Glutamatergic neuron (in vitro differentiated cells): ENCODE measurements at regions not wholly inside any gene's neighbourhood (a gene's known extent, or its start where the extent isn't known, plus 50 kb on each side); places are given as distances from the start of the nearest gene placed in this dataset.

ENCODE experiments used
- DNase-seq: peaks from one replicate; pipeline ENCODE4 v3.0.0; 2022
- H3K27ac Mint-ChIP-seq: one replicate; pipeline ENCODE4 v1.8.0; 2020; ENCODE audit warnings: mild to moderate bottlenecking, mixed read lengths, inconsistent platforms; ENCODE audit not compliant: unreplicated experiment
- H3K27me3 Mint-ChIP-seq: one replicate; pipeline ENCODE4 v1.8.0; 2020; ENCODE audit warnings: mild to moderate bottlenecking, moderate library complexity, mixed read lengths, inconsistent platforms; ENCODE audit not compliant: unreplicated experiment
- H3K36me3 Mint-ChIP-seq: one replicate; pipeline ENCODE4 v1.8.0; 2020; ENCODE audit warnings: mild to moderate bottlenecking, mixed read lengths, inconsistent platforms; ENCODE audit not compliant: unreplicated experiment
- H3K4me1 Mint-ChIP-seq: one replicate; pipeline ENCODE4 v1.8.0; 2020; ENCODE audit warnings: mild to moderate bottlenecking, low read depth, mixed read lengths, inconsistent platforms; ENCODE audit not compliant: unreplicated experiment
- H3K4me3 Mint-ChIP-seq: one replicate; pipeline ENCODE4 v1.8.0; 2020; ENCODE audit warnings: mild to moderate bottlenecking, mixed read lengths, inconsistent platforms; ENCODE audit not compliant: unreplicated experiment
- H3K9me3 Mint-ChIP-seq: one replicate; pipeline ENCODE4 v1.8.0; 2020; ENCODE audit warnings: mild to moderate bottlenecking, moderate library complexity, mixed read lengths, inconsistent platforms; ENCODE audit not compliant: unreplicated experiment
- CTCF ChIP-seq: fragments of 200-600 bp; sonication (generic); IDR thresholded peaks from one replicate; pipeline ENCODE4 v1.5.0; 2021; ENCODE audit not compliant: partially characterized antibody, unreplicated experiment

DNA sequence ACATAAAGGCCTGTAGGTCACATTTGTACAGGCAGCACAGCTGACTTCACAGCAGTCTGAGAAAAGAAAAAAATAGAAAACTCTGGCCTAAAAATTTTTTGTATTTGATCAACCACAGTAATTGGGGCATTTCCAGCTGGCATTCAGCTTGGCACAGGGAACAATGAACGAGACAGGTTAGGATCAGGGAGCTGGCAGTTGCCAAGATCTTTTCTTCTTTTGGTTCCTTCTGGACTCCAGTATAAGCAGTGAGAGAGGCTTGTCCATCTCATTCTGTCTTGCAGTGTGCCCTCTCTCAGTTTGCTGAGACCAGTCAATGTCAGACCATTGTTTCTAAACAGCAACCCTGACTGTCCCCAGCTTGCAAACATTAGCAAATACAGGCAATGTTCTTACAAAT is 601.1 kb downstream of the TLR4 start:
- Mint-ChIP-seq H3K36me3 (no peaks in the 10 kb centered on the region), H3K27me3 (no peaks in the 10 kb centered on the region), H3K27ac (no peak overlapping the region), H3K9me3 (no peaks in the 10 kb centered on the region), H3K4me3 (no peak overlapping the region), H3K4me1 (no peaks in the 10 kb centered on the region)
- DNase-seq = no peak
- no peak for TF ChIP-seq CTCF

- Mint-ChIP-seq H3K9me3 (no peaks in the 10 kb centered on the region), H3K27ac (no peak overlapping the region), H3K4me1 (no peaks in the 10 kb centered on the region), H3K27me3 (no peaks in the 10 kb centered on the region), H3K36me3 (no peaks in the 10 kb centered on the region), H3K4me3 (no peak overlapping the region)
- DNase-seq = no peak
- TF ChIP-seq CTCF = no peak
Measured at GRCh38 chr9:118306801-118307200, 602.6 kb downstream of the TLR4 start.

- H3K36me3 Mint-ChIP-seq = no peaks in the 10 kb centered on the region
- no peak for TF ChIP-seq CTCF
- no peak for DNase-seq
- no peak overlapping the region for H3K4me3 Mint-ChIP-seq
- H3K27ac Mint-ChIP-seq = no peak overlapping the region
- no peaks in the 10 kb centered on the region for H3K27me3 Mint-ChIP-seq
- no peaks in the 10 kb centered on the region for H3K4me1 Mint-ChIP-seq
- no peaks in the 10 kb centered on the region for H3K9me3 Mint-ChIP-seq
Measured at GRCh38 chr9:118313965-118314364, 609.8 kb downstream of the TLR4 start.

DNA sequence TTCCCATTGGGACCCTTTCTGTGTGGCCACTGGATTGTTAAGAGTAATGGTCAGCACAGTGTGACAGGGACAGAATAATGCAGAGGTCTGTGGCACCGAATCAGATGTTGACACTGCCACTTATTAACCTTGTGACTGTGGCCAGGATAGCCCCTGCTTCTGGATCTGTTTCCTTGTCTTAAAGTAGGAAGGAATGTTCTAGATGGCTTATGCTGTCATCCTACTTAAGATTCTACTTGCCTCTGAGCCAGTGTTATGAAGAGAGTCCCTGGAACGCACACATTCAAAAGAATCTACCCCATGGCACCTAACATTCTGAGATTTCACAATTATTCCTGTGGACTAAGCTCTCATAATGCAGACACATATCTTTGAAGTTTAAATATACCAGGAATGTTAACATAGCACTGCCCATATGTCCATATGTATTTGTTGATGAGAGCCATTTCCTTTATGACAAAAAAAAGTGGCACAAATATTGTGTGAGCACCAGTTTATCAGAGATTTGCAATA is 612.7 kb downstream of the TLR4 start:
- H3K27ac Mint-ChIP-seq = no peak overlapping the region
- no peaks in the 10 kb centered on the region for H3K4me1 Mint-ChIP-seq
- TF ChIP-seq CTCF = no peak
- no peaks in the 10 kb centered on the region for H3K36me3 Mint-ChIP-seq
- H3K4me3 Mint-ChIP-seq = no peak overlapping the region
- H3K9me3 Mint-ChIP-seq = no peaks in the 10 kb centered on the region
- H3K27me3 Mint-ChIP-seq = no peaks in the 10 kb centered on the region
- DNase-seq = no peak

GRCh38 chr9:118318770-118319431 is 614.7 kb downstream of the TLR4 start:
- TF ChIP-seq CTCF = no peak
- DNase-seq = no peak
- H3K27ac Mint-ChIP-seq = no peak overlapping the region
- no peaks in the 10 kb centered on the region for H3K4me1 Mint-ChIP-seq
- no peaks in the 10 kb centered on the region for H3K27me3 Mint-ChIP-seq
- no peaks in the 10 kb centered on the region for H3K9me3 Mint-ChIP-seq
- H3K4me3 Mint-ChIP-seq = no peak overlapping the region
- no peaks in the 10 kb centered on the region for H3K36me3 Mint-ChIP-seq
